Heart left ventricle (tissue), 13 donors: ENCODE measurements at regions not wholly inside any gene's neighbourhood (a gene's known extent, or its start where the extent isn't known, plus 50 kb on each side); places are given as distances from the start of the nearest gene placed in this dataset.

ENCODE experiments used
- CTCF ChIP-seq, 12 donors: fragments of 200-600 bp; sonication (generic) in 4 of 12; IDR thresholded peaks; one replicate each; pipeline versions ENCODE4 v1.5.0 to v1.8.0; 2018 to 2022; ENCODE audit warnings: antibody characterized with exemption in 12 of 12, mild to moderate bottlenecking in 5 of 12
- POLR2A ChIP-seq, 2 donors: fragments of 450-650 bp; IDR thresholded peaks; one replicate each; pipeline ENCODE4 v1.6.1; 2017; ENCODE audit warnings: antibody characterized with exemption in 2 of 2, mild to moderate bottlenecking in 2 of 2, moderate library complexity in 2 of 2
- donor health status: ischemic (EF 13 %, LVEDD 7.1; RV severe dilation, severe dysfunction).
- donor health status: DM: no; HTN: yes; CAD: no.
- donor health status: DM: no; HTN: no; CAD: no.
- donor health status: ischemic (EF 25% LVEDD 6.9; RV normal size, moderate dysfunction).
- donor health status: ischemic (EF 25% LVEDD 5.7; RV mildly dilated, moderate dysfunction).
- donor health status: ischemic (EF 35%, LVEDD 5.7; RV mildly dilated, moderate dysfunction).
- donor health status: nonischemic (EF 11% LVEDD 7.7; RV severe dilation, severe dysfunction).
- donor health status: DM: yes; HTN: yes; CAD: no.
- donor health status: PGD.
- donor health status: ischemic (EF 29% LVEDD 5.4; RV normal size, mild dysfunction).
- donor health status: nonischemic (EF 23%, LVEDD 6.1; RV moderate dilation, normal function).

GRCh38 chr3:168312984-168313383, 217.3 kb upstream of the GOLIM4 start:
- TF ChIP-seq CTCF (IDR thresholded peaks at IDR 0.05) (no peak), POLR2A (IDR thresholded peaks at IDR 0.05) (no peak)
